ENCODE measurements at regions not wholly inside any gene's neighbourhood (a gene's known extent, or its start where the extent isn't known, plus 50 kb on each side); places are given as distances from the start of the nearest gene placed in this dataset.

GRCh38 chr11:64490562-64491216 is 65.1 kb upstream of the SLC22A11 start:
- BruUV-seq (replicated peaks), result no TSS peak
- H2AFZ ChIP-seq (ENCODE audit: control insufficient read depth, low read depth, low read length), result no peak overlapping the region
- H3K4me3 ChIP-seq, result no peak overlapping the region
- DNase-seq (ENCODE audit: low read depth, low spot score) (no peak), ATAC-seq (no peak), FAIRE-seq (no peak)
- H3K4me2 ChIP-seq (ENCODE audit: control insufficient read depth, insufficient read depth), result no peak overlapping the region
- ChIA-PET POLR2A (interaction anchor here (0.6 kb wide), 1 partner anchor 152 kb away, joined by 3 read pairs; no protein-coding TSS in a partner anchor), SMC1A (ENCODE audit: uncharacterized antibody, unreplicated experiment) (no interaction called here), RAD21 (ENCODE audit: unreplicated experiment) (no interaction called here), CTCF (interaction anchor here (0.9 to 6.9 kb wide), 7 partner anchors 8 to 160 kb away, joined by 3 to 45 read pairs (median 4); no protein-coding TSS in a partner anchor)
- peaks cover 0 to 7% of the 10 kb centered on the region in 2 experiments; a peak in 3 of 4 replicates for H3K27me3 ChIP-seq (replicated peaks in 1 of 2; ENCODE audit: control insufficient read depth in 2 of 2, insufficient read depth in 2 of 2, low read length in 1 of 2)
- H4K20me1 ChIP-seq (ENCODE audit: control insufficient read depth, insufficient read depth), result no peaks in the 10 kb centered on the region
- H3K9me3 ChIP-seq (replicated peaks; ENCODE audit: control insufficient read depth, insufficient read depth, low read length), result no peaks in the 10 kb centered on the region
- H3K9ac ChIP-seq (ENCODE audit: control insufficient read depth, insufficient read depth, low read length), result no peak overlapping the region
- H3K79me2 ChIP-seq (ENCODE audit: control insufficient read depth, insufficient read depth, low read length), result no peaks in the 10 kb centered on the region
- in situ Hi-C loops (cut with MboI) (no loop called here), intact Hi-C loops (cut with micrococcal nuclease; ENCODE audit: unreplicated experiment) (loop anchor here (5.0 kb wide), 1 partner anchor 162 kb away; no protein-coding TSS in a partner anchor)
- H3K4me1 ChIP-seq (ENCODE audit: control insufficient read depth, insufficient read depth, low read length), result peaks cover 3% of the 10 kb centered on the region; the same call in 1 of the 2 replicates
- TF ChIP-seq, protein P1, sequence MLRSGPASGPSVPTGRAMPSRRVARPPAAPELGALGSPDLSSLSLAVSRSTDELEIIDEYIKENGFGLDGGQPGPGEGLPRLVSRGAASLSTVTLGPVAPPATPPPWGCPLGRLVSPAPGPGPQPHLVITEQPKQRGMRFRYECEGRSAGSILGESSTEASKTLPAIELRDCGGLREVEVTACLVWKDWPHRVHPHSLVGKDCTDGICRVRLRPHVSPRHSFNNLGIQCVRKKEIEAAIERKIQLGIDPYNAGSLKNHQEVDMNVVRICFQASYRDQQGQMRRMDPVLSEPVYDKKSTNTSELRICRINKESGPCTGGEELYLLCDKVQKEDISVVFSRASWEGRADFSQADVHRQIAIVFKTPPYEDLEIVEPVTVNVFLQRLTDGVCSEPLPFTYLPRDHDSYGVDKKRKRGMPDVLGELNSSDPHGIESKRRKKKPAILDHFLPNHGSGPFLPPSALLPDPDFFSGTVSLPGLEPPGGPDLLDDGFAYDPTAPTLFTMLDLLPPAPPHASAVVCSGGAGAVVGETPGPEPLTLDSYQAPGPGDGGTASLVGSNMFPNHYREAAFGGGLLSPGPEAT (IDR thresholded peaks at IDR 0.05; ENCODE audit: low read depth), result no peak
- TF ChIP-seq NBN (IDR thresholded peaks at IDR 0.05) (no peak), SUPT20H (IDR thresholded peaks at IDR 0.05; ENCODE audit: borderline replicate concordance, control insufficient read depth, low read depth, low read length) (no peak), SIX5 (IDR thresholded peaks at IDR 0.05; ENCODE audit: low read depth, low read length, severe bottlenecking) (no peak), BMI1 (IDR thresholded peaks at IDR 0.05; ENCODE audit: borderline replicate concordance) (peak; percentile 78; the same call in 1 of the 2 replicates)
- TF ChIP-seq, protein P2, sequence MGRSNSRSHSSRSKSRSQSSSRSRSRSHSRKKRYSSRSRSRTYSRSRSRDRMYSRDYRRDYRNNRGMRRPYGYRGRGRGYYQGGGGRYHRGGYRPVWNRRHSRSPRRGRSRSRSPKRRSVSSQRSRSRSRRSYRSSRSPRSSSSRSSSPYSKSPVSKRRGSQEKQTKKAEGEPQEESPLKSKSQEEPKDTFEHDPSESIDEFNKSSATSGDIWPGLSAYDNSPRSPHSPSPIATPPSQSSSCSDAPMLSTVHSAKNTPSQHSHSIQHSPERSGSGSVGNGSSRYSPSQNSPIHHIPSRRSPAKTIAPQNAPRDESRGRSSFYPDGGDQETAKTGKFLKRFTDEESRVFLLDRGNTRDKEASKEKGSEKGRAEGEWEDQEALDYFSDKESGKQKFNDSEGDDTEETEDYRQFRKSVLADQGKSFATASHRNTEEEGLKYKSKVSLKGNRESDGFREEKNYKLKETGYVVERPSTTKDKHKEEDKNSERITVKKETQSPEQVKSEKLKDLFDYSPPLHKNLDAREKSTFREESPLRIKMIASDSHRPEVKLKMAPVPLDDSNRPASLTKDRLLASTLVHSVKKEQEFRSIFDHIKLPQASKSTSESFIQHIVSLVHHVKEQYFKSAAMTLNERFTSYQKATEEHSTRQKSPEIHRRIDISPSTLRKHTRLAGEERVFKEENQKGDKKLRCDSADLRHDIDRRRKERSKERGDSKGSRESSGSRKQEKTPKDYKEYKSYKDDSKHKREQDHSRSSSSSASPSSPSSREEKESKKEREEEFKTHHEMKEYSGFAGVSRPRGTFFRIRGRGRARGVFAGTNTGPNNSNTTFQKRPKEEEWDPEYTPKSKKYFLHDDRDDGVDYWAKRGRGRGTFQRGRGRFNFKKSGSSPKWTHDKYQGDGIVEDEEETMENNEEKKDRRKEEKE (IDR thresholded peaks at IDR 0.05), result no peak
- no peaks in the 10 kb centered on the region for H3K36me3 ChIP-seq (ENCODE audit: control insufficient read depth in 2 of 2, insufficient read depth in 2 of 2, low read length in 1 of 2)
- H3K27ac ChIP-seq (ENCODE audit: control insufficient read depth, insufficient read depth), result no peak overlapping the region
- 21% methylated on average over 22 of the region's 22 CpGs for WGBS (ENCODE audit: insufficient coverage, insufficient replicate concordance, low lambda C conversion rate, missing lambda C conversion rate)

All from GM12878 (cell line).